ENCODE measurements at regions not wholly inside any gene's neighbourhood (a gene's known extent, or its start where the extent isn't known, plus 50 kb on each side); places are given as distances from the start of the nearest gene placed in this dataset.

- H3K36me3 Mint-ChIP-seq (ENCODE audit: low read depth), result peaks cover 5% of the 10 kb centered on the region
- no peak for TF ChIP-seq CTCF (conservative IDR thresholded peaks at IDR 0.05)
- H3K27me3 Mint-ChIP-seq (ENCODE audit: low read depth), result no peaks in the 10 kb centered on the region
- H3K9me3 Mint-ChIP-seq, result peaks cover 2% of the 10 kb centered on the region
- H3K4me3 Mint-ChIP-seq, result no peak overlapping the region
- H3K27ac Mint-ChIP-seq (ENCODE audit: unreplicated experiment), result no peak overlapping the region
- peaks cover 50% of the 10 kb centered on the region for H3K4me1 Mint-ChIP-seq
- DNase-seq (ENCODE audit: low read depth, low spot score), result no peak
Observed at GRCh38 chr18:55996717-55997116, 408.7 kb upstream of the TCF4 start.

DNA sequence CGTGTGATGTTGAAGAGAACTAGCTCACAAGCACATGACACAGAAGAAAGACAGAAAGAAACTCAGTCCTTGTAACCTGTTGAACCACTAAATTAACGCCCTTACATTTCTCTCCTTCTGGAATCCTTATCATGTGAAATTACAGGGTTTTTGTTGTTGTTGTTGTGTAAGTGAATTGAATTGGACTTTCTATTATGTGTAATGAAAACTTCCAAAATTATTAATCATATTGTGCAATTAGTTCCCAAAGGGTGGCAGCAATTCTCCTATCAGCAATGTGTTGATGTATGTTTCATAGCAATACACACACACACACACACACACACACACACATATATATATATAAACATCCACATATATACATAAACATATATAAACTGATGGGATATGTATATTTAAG is 402.2 kb upstream of the TCF4 start:
- Mint-ChIP-seq H3K27ac (ENCODE audit: unreplicated experiment) (no peak overlapping the region), H3K27me3 (ENCODE audit: low read depth) (no peaks in the 10 kb centered on the region), H3K9me3 (peaks cover 14% of the 10 kb centered on the region), H3K36me3 (ENCODE audit: low read depth) (peaks cover 22% of the 10 kb centered on the region), H3K4me3 (no peak overlapping the region), H3K4me1 (no peaks in the 10 kb centered on the region)
- no peak for DNase-seq (ENCODE audit: low read depth, low spot score)
- TF ChIP-seq CTCF (conservative IDR thresholded peaks at IDR 0.05), result no peak

- no peak overlapping the region for H3K27ac Mint-ChIP-seq (ENCODE audit: unreplicated experiment)
- peaks cover 20% of the 10 kb centered on the region for H3K9me3 Mint-ChIP-seq
- H3K36me3 Mint-ChIP-seq (ENCODE audit: low read depth), result peaks cover 25% of the 10 kb centered on the region
- H3K4me1 Mint-ChIP-seq, result peaks cover 3% of the 10 kb centered on the region
- H3K4me3 Mint-ChIP-seq, result no peak overlapping the region
- TF ChIP-seq CTCF (conservative IDR thresholded peaks at IDR 0.05), result no peak
- DNase-seq (ENCODE audit: low read depth, low spot score), result no peak
- no peaks in the 10 kb centered on the region for H3K27me3 Mint-ChIP-seq (ENCODE audit: low read depth)
Observed at GRCh38 chr18:55988537-55988936, 400.5 kb upstream of the TCF4 start.

GRCh38 chr18:55983433-55983832 is 395.4 kb upstream of the TCF4 start:
- H3K9me3 Mint-ChIP-seq, result peaks cover 23% of the 10 kb centered on the region

GRCh38 chr18:55982992-55983391 is 395.0 kb upstream of the TCF4 start:
- peaks cover 21% of the 10 kb centered on the region for H3K36me3 Mint-ChIP-seq (ENCODE audit: low read depth)
- no peak for TF ChIP-seq CTCF (conservative IDR thresholded peaks at IDR 0.05)
- H3K27ac Mint-ChIP-seq (ENCODE audit: unreplicated experiment), result peak overlapping the region; percentile 32
- no peaks in the 10 kb centered on the region for H3K27me3 Mint-ChIP-seq (ENCODE audit: low read depth)
- no peak for DNase-seq (ENCODE audit: low read depth, low spot score)
- H3K4me1 Mint-ChIP-seq, result peaks cover 14% of the 10 kb centered on the region
- peaks cover 18% of the 10 kb centered on the region for H3K9me3 Mint-ChIP-seq
- H3K4me3 Mint-ChIP-seq, result no peak overlapping the region

More at GRCh38 chr18:55983433-55983832, 395.4 kb upstream of the TCF4 start:
- Mint-ChIP-seq H3K27ac (ENCODE audit: unreplicated experiment) (peak overlapping the region; percentile 32), H3K27me3 (ENCODE audit: low read depth) (no peaks in the 10 kb centered on the region), H3K4me1 (peaks cover 14% of the 10 kb centered on the region), H3K36me3 (ENCODE audit: low read depth) (peaks cover 26% of the 10 kb centered on the region), H3K4me3 (no peak overlapping the region)
- DNase-seq (ENCODE audit: low read depth, low spot score), result no peak
- TF ChIP-seq CTCF (conservative IDR thresholded peaks at IDR 0.05), result no peak
